ENCODE measurements at regions not wholly inside any gene's neighbourhood (a gene's known extent, or its start where the extent isn't known, plus 50 kb on each side); places are given as distances from the start of the nearest gene placed in this dataset.

DNA sequence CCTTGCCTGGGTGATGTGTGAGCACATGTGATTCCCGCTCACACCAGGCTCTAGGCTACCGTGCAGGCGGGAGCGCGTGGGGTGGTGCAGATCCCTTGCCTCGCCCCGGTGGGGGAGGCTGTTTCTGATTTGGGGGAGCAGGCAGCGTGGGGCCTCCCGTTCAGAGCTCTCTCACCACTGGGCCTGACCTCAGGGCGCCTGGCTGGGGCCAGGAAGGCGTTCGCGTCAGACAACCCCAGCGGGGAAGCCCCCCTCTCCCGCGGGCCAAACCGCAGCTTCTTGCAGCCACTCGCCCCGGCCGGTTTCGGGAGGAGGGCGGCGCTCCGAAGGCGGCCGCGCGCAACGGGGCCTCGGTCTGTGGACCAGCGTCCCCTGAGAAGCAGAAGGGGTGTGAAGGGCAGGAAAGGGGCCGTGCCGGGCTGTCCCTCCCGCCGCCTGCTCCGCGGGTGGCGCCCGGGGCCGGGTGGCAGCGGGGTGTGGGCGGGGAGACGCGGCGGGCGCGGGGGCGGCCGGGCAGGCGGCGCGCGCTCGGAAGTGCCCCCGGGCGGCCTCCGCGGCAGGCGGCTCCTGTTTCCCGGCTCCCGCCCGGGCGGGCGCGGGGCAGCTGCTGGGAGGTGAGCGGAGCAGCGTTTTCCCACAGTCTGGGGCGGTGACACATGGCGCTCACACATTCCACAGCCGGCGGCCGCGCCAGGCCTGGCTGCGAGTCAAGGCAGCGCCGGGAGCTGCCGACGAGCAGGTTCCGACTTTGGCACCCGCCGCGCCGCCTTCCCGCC lies 65.1 kb upstream of the HES1 start:
- TF ChIP-seq, protein P1, sequence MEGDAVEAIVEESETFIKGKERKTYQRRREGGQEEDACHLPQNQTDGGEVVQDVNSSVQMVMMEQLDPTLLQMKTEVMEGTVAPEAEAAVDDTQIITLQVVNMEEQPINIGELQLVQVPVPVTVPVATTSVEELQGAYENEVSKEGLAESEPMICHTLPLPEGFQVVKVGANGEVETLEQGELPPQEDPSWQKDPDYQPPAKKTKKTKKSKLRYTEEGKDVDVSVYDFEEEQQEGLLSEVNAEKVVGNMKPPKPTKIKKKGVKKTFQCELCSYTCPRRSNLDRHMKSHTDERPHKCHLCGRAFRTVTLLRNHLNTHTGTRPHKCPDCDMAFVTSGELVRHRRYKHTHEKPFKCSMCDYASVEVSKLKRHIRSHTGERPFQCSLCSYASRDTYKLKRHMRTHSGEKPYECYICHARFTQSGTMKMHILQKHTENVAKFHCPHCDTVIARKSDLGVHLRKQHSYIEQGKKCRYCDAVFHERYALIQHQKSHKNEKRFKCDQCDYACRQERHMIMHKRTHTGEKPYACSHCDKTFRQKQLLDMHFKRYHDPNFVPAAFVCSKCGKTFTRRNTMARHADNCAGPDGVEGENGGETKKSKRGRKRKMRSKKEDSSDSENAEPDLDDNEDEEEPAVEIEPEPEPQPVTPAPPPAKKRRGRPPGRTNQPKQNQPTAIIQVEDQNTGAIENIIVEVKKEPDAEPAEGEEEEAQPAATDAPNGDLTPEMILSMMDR (IDR thresholded peaks at IDR 0.05; ENCODE audit: low read depth, low read length, poor library complexity, severe bottlenecking): no peak
- TF ChIP-seq EZH2phosphoT487 (IDR thresholded peaks at IDR 0.05; ENCODE audit: borderline replicate concordance, low read length): no peak
